Astrocyte of the cerebellum (primary cell): ENCODE measurements at regions not wholly inside any gene's neighbourhood (a gene's known extent, or its start where the extent isn't known, plus 50 kb on each side); places are given as distances from the start of the nearest gene placed in this dataset.

Experiments
- DNase-seq: peaks from one replicate; pipeline ENCODE4 v3.0.0-alpha.2; 2011; ENCODE audit warnings: low read depth
- H3K4me3 ChIP-seq: 2 replicates; pipeline ENCODE4 v1.5.1; 2011; ENCODE audit warnings: mild to moderate bottlenecking, low read depth, low read length, moderate library complexity
- in situ Hi-C: cut with HindIII; loops from 2 replicates; pipeline ENCODE4 v1.10.0; 2017; ENCODE audit warnings: low sequenced_read_pairs
- TF ChIP-seq, protein P1 (sequence below): IDR thresholded peaks from 2 replicates; pipeline ENCODE4 v1.5.1; 2012; ENCODE audit warnings: low read length, low read depth, moderate library complexity, mild to moderate bottlenecking; ENCODE audit errors: missing control alignments

DNA sequence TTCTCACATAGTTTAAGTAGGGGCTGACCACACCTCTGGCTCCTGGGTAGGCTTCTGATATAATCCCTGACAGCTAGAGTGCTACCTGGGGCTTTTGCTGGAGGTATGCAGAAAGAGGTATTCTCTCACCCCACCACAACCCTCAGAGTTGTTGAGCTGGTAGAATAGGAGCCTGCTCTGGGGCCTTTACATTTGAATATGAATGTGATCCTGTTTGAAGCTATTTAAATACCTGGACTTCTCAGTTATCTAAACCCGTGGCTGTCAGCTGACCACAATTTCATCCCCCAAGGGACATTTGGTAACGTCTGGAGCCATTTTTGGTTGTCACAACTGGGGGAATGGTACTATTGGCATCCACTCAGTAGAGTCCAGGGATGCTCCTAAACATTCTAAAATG is 669.1 kb downstream of the SATB2 start:
- no peak overlapping the region for H3K4me3 ChIP-seq
- DNase-seq = no peak
- TF ChIP-seq, protein P1, sequence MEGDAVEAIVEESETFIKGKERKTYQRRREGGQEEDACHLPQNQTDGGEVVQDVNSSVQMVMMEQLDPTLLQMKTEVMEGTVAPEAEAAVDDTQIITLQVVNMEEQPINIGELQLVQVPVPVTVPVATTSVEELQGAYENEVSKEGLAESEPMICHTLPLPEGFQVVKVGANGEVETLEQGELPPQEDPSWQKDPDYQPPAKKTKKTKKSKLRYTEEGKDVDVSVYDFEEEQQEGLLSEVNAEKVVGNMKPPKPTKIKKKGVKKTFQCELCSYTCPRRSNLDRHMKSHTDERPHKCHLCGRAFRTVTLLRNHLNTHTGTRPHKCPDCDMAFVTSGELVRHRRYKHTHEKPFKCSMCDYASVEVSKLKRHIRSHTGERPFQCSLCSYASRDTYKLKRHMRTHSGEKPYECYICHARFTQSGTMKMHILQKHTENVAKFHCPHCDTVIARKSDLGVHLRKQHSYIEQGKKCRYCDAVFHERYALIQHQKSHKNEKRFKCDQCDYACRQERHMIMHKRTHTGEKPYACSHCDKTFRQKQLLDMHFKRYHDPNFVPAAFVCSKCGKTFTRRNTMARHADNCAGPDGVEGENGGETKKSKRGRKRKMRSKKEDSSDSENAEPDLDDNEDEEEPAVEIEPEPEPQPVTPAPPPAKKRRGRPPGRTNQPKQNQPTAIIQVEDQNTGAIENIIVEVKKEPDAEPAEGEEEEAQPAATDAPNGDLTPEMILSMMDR = no peak
- in situ Hi-C loops = no loop called here

DNA sequence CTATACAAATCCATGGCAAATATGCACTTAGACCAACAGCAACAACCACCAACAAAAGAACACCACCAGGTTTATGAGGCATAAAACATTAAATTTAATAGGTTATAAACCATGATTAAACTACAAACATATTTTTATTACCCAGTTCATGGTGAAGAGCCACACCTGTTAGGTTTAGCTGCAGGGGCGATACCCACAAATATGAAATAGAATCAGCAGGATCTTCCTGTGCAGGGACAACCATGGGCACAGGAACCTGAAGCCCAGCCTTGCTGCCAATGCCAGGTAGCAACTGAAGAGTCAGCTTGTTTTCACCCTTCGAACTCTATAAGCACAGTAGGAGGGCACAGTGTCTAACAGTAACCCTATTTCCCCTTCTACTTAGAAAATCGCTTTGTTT is 675.0 kb downstream of the SATB2 start:
- no peak overlapping the region for H3K4me3 ChIP-seq
- TF ChIP-seq, protein P1 = no peak
- in situ Hi-C loops = no loop called here

DNA sequence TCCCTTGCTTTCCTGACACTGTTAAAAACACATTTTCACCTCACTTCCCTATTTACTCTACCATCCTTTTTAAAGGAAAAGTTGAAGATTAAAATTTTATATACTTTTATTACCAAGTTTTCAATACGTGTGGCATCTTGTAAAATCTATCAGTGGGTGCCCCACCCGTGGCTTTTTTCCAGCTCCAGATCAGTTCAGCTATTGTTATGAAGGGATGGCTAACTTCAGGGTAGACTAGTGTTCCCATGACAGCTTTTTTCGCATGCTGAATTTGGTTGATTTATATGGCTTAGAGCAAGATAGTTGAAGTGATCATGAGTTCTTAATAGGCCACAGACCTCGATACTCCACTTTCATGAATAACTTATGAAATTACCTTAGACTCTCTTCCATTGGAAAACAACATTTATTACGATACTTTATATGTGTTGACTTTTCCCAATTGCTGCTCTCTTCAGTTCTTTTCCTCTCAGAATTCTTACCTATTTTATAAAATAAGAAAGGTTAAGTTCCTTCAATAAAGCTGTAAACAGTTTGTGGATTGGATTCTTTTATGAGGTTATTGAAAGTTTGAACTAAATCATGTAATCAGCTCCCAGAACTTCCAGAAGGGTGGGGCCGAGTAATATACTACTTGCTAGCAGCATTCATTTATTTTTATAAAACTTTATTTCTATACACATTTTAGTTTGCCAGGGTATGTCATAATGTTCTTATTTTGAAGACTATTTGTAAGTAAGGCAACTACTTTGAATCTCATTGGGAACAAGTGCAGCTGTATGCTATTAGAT is 680.9 kb downstream of the SATB2 start:
- no peak for DNase-seq
- TF ChIP-seq, protein P1 = no peak
- in situ Hi-C loops = no loop called here
- no peak overlapping the region for H3K4me3 ChIP-seq

More for the DNA sequence above, 675.0 kb downstream of the SATB2 start:
- no peak for DNase-seq

DNA sequence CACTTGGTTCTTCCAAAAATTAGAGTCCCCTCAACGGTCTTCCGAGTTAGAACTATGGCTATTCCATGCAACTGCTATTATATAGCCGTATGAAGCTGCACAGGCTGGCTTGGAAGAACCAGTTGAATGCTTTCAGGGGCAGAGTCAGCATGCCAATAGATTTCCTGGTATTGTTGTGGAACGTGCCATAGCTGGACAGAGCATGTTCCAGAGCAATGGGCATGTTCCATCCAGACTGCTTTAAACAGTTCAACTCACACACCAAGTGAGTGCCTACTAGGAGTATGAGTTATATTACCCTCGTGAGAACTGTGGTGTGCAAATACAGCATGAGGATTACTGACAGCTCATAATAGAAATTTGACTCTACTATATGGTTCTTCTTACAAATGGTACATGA is 682.0 kb downstream of the SATB2 start:
- H3K4me3 ChIP-seq = no peak overlapping the region
- in situ Hi-C loops = no loop called here
- TF ChIP-seq, protein P1 = no peak
- DNase-seq = no peak

DNA sequence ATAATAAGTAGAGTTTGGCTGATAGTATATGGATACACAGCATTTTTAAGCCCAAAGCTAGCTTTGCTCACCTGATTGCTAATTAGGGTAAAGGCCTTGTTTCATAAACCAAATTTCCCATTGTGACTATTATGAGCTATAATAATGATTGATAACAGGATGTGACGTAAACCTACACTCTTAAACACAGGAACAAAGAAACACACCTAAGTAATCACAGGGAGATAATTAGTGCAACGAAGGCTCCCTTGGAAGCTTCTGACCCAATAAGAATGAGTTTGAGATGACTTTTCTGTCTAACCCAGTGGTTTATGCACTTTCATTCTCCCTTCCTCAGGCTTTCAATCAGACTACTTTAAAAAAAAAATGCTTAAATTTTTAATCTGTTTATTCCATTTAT is 683.2 kb downstream of the SATB2 start:
- H3K4me3 ChIP-seq = no peak overlapping the region
- TF ChIP-seq, protein P1 = no peak
- no peak for DNase-seq
- in situ Hi-C loops = loop anchor here (5.0 kb wide), 1 partner anchor 33 kb away; no protein-coding TSS in a partner anchor

DNA sequence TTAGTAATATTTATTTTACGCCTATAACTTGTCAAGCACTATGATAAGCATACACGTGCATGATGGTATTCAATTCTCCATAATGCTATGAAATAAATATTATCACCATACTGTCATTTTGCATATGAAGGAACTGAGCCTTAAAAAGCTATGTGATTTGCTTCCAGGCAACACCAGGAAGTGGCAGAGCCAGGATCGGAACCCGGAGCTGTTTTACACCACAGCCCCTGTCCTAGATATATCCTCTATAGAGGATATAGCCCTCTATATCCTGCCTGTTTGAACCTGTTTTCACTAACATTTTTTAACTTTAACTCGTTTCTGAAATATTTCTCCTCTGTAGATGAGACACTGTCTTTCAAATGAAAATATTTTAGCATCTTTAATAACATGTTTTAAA is 690.0 kb downstream of the SATB2 start:
- H3K4me3 ChIP-seq = no peak overlapping the region
- TF ChIP-seq, protein P1 = no peak
- in situ Hi-C loops = no loop called here
- DNase-seq = no peak
